DLD1 (cell line): ENCODE measurements at regions not wholly inside any gene's neighbourhood (a gene's known extent, or its start where the extent isn't known, plus 50 kb on each side); places are given as distances from the start of the nearest gene placed in this dataset.

ENCODE experiments used
- in situ Hi-C: cut with HindIII; loops from 2 replicates; pipeline ENCODE4 v1.10.0; 2017; ENCODE audit warnings: low sequenced_read_pairs

DNA sequence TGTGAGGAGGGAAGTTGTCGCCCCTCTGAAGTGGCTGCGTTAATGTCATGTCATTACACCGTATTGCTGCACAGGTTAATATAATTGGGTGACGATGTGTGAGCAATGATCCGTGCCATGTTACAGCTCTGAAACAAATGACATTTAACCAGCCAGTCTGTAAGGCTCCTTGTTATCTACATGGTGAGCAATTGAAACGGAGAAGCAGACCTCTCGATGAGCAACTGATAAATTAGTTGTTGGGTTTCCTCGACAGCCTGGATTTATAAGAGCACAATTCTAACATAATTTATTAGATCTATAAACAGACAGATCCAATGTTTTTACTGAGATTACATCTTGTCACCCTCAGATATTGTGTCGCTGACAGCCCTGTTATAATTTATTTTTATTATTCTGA is 49.9 kb upstream of the MAFB start:
- in situ Hi-C loops: no loop called here

DNA sequence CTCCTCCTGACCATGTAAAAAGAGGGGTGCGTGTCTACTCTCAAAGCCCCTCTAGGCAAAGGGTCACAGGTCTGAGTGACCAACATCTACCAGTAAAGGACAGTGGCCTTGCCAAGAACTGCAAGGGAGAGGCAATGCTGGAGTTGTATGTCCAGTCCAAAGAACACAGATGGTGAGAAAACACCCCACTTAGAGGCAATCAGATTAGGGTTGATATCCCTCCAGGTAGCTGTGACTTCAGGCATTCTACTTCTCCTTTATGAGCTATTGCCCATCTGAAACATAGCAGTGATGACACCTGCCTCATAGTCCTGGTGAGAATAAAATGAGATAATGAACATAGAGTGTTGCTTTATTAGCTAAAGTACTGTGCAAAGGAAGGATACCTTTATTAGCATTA is 50.8 kb upstream of the MAFB start:
- in situ Hi-C loops: no loop called here

DNA sequence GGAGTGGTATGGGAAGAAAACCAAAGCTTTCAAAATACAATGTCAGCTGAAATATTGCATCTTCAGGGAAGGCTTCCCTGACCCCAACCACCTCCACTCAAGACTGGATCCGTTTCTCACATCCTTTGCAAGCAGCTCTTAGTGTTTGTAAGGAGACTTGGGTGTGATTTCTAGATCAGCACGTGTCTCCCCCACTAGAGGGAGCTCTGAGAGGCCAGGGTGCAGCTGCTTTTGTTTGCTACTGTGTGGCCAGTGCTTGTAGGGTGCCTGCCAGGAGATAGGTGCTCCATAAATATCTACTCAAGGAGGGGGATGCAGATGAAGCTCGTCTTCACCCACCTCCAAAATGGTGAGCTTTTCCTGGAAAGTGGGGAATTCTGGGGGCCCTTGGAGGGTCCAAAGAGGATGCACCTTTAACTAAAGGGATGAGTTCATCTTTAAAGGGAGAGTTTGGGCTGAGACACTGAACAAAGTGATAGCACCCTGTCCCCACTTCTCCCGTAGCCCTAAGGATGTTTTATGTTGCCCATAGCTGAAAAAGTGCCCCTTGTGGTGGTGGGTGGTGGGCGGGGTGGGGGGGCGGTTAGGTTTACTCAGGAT is 52.6 kb upstream of the MAFB start:
- in situ Hi-C loops: no loop called here

DNA sequence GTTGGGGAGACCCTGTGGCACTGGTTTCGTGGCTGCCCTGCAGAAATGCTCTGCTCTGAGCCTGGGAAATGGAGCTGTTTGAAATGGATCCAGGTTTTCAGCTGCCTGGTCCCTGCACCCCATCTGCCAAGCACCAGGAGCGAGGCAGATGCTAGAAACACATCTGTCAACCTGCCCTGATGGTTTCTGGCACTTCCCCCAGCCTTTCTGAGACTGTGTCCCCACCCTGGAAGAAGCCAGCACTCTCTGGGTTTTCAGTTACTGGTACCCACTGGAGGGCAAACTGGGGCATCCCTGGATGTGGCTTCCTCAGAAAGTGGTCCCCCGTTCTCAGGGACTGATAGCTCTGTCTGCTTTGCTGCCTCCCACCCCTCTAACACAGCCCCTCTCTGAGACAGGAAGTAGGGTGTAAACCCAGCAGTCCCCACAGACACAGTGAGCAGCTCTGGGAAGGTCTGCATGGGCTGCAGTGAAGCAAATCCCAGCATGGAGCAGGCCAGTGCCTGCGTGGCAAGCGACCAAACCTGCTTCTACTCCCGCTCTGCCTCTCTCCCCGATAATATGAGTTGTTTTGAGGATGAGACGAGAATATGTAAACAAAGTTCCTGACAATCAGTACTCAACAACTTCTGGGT is 54.2 kb upstream of the MAFB start:
- in situ Hi-C loops: no loop called here

DNA sequence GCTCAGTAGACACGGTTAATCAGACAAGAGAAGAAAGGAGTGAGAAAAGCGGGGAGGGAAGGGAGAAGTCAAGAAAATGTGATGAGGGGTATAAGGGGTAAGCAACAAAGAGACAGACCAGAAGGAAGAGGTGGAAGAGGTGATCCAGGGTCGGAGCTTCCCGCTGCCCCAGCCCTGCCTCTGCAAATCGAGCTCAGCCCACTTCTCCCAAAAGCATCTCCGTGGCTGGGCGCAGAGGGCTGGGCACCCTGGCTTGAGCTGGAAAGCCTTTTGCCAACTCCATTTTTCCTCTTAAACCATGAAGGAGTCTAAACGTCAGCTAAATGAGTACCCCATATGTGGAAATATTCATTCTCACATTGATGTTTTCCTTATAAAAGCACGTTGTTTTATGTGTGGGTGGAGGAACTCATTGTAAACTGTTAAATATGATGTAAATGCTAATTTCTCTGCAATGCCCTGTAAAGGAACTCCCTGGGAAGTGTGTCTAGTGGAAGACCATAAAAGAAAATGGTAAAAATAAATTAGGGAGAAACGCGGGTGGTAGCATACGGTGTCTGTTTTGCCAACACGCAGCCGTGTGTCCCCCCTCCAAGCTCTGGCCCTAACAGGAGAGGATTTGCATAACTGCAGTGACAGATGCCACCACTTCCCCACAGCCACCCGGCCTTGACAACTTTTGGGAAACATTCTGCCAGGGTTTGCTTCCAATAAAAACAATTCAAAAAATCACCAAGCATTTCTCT is 55.2 kb upstream of the MAFB start:
- in situ Hi-C loops: no loop called here

DNA sequence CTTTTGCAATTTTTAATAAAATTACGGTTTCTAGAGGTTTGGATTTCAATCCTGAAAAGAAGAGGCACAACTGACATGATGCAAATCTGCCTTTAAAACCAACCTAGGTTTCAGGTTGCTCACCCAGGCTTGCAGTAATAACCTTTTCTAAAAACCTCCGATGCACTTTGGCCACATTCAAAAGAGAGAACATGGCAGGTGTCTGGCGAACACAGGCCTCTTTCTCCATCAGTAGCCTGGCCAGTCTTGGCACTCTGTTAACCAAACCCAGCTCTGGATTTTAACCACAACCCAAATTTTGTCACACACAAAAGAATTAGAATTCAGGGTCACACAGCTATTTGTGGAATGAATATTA is 55.8 kb upstream of the MAFB start:
- in situ Hi-C loops: no loop called here

DNA sequence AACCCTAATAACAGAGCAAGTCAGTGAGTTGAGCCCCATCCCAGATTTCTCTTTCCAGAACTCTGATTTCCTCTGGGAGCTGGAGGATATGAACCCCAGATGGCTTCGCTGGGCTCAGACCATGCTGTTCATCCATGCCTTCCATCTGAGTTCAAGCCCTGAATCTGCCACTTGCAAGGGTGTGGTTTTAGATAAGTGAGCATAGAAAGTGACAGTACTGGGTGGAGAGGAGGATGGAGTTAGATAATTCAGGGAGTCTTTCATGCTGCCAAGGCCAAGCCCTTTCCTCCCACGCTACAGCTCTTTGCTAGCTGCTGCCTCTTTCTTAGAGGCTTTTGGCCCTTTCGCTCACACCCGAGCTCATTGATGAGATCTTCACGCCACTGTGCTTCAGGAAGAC is 57.2 kb upstream of the MAFB start:
- in situ Hi-C loops: no loop called here

DNA sequence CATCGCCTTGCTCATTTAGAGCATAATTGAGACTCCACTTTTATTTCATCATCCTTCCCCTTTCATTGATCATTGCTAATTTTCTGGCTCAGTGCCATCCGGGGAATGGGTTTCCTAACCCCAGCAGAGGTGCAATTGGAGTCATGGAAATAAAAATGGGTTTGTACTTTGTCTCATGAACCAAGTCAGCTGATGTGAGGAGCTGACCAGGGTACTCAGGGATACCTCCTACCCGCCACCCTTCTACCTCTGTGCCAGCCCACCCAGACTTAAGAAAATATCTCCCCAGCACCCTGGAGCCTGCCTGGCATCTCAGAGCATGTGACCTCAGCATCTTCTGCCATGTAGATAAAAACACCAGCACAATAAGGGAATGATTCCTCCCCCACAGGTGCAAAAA is 59.1 kb upstream of the MAFB start:
- in situ Hi-C loops: no loop called here

DNA sequence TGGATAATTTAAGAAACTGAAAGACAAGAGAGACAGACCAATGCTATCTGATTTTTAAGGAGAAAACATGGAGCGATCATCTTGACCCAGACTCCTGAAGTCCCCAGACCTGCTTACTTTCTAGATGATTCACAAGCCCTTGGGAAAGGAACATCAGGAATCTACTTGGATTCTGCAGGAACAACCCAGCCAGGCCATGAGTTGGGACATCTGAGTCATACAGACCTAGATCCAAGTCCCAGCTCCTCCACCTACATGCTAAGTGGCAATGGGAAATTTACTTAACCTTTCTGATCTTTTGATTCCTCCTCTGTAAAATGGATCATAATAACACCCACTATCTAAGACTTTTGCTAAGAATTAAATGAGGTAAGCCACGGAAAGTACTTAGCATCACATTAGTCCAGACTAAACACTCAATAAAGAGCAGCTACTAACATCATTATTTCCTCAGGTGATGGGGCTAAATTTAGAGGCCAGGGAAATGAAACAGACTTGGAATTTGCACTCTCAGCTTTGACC is 61.0 kb upstream of the MAFB start:
- in situ Hi-C loops: no loop called here

DNA sequence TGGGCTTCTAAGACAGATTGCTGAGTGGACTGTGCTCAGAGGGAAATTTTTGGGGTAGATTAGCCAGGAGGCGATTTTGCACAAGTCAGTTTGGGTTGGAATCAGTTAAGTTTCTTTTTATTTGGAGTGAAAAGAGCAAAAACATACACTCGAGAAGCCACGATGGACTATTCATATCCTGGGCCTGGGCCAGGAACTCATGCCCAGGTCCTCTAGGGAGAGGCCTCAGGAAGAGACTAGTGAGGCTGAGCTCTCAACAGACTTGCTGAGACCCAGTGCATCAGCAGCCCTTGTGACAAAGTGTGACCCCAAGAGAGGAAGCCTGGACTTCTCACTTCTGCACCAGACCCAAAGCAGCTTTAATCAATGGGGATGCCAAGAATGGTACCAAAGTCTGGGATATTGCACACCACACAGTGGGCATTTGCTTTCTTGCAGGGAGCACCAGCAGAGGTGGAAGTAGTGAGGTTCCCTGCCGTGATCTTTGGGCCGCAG is 61.6 kb upstream of the MAFB start:
- in situ Hi-C loops: no loop called here

DNA sequence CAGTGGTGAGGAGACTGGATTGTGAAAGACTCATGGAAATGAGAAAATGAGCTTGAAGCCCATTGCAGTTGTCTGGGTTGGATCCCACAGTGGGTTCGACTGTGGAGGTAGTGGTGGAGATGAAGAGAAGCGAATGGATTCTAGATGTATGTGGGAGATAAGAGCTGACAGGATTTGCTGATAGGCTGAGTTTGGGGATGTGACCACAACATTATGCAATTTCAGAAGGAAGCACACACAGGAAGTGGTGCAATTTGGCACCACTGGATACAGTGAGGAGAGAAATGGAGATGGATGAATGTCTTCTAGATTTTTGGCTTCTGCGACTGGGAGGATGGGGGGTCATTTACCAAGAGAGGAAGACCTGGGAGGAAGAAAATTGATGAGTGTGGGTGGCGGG is 64.4 kb upstream of the MAFB start:
- in situ Hi-C loops: no loop called here

DNA sequence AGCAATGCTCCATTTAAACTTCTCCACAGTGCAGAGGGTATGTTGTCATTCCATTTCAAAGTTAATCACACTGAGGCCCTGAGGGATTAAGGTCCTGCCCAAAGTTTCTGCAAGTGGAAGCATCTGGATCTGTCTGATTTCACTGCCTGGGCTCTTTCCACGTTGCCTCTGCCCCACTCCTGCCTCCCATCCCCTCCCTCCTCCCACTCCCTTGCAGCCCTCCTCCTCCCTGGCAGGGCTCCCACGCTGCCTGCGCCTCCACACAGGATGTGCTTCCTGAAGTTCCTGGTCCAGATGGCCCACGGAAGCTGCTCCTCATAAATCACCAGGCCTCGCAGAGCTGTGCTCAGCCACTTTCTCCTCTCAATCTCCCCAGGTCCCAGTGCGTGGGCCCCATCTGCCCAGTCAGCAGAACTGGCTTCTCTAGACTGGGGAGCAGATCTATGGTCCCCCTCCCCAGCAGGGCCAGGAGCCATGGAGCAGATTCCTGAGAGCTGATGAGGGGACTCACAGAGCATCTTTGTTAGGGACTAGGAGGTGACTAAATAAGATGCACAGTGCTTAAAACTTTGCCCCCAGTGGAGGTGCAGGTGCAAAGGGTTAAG is 65.4 kb upstream of the MAFB start:
- in situ Hi-C loops: no loop called here

DNA sequence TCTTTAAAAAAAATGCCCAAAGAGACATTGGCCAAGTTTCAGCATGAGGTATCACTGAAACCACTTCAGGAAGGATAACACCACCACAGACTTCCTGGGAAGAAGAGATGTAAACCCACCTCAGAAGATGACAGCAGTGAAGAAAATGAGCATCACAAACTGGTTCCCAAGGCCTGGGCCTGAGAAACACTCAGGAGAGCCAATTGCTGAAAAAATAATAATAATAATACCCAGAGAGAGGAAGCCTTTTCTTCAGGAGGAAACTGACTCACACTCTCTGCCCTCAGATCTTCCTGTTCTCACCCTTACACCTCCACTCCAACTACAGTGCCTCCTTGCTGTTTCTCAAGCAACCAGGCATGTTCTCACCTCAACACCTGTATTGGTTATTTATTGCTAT is 68.1 kb upstream of the MAFB start:
- in situ Hi-C loops: no loop called here

DNA sequence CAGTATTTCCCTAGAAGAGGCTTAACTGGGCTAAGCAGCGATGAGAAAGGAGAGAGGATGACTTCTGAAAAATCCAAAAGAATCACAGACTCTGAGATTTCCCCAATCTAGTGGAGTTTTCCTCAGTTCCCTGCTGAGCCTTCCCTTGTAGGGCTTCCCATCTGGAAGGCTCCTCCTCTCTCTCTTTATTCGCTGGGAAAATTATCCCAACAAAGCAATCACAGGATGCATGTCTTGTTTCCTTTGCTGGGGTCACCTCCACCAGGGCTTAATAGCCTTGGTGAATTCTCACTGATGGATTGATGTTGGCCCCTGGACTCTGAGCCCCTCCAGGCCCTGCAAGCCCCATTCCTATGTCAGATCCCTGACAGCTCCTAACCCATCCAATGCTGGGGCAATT is 69.8 kb upstream of the MAFB start:
- in situ Hi-C loops: no loop called here

DNA sequence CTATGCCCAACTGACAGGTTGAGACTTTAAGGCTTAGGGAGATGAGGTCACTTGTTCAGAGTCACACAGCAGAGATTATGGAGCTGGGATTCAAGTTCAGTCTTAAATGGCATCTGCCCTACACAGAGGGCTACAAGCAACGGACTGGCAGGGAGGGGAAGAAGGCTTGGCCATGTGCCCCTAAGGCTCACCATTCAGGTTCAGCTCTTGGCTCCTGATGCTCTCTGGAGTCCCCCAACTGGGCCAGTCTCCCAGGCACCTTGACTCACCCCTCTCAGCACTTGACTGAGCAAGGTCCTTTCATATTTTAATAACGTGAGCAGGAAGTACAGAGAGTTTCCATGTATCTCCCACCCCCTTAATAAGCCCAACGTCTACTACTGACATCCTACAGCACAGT is 71.4 kb upstream of the MAFB start:
- in situ Hi-C loops: no loop called here

DNA sequence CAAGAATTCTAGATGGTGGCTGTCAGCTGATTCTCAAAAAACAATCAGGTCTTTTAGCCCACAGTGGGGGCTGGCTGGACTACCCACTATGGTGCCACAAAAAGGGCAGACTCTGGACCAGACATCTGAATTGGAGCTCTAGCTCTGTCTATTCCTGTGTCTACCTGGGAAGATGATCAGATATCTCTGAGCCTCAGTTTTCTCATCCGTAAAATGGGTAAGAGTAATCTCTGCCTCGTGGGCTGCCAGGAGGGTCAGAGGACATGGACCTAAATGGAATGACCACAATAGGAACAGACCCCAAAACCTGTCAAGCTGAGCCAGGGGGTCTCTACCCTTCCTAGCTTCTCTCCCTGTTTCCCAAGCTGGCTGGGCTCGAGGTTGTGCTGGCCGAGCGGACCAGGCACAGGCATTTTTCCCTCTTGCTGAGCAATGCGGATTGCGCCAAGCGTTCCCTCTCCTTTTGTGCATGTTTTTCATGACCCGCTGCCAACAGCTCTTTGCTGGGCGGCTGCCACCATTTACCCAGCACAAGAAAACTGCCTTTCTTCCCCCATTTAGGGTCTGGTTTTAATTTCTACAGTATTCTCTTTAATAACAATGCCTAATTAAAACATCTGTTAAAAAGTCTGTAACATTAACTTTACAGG is 74.7 kb upstream of the MAFB start:
- in situ Hi-C loops: no loop called here

DNA sequence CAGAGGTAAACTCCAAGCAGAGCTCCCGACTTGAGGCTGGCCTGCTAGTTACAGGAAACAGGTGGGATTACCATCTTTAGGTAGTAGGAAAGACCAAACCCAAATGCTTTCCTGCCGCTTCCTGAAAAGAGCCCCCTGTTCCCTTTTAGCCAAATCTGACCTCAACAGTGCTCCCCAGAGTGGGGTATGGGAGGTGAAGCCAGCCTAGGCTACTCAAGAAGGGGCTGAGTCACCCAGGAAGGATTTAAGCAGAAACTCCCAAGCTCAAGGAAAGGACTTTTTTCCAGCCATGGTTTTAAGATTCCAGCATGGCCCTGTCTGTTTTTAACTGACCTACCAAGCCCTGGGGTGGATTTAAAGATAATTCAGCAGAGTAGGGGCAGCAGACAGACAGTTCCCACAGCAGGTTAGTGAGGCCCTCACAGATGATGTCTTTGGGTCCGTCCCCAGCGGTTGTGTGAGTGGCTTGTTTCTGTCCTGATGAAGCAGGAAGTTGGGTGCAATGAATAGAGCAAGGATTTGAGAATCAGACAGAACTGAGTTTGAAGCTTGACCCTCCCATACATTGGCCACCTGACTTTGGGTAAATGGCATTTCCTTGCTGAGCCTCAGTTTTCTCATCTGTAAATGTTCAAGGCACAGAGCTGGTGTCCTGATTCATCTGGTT is 76.9 kb upstream of the MAFB start:
- in situ Hi-C loops: no loop called here

DNA sequence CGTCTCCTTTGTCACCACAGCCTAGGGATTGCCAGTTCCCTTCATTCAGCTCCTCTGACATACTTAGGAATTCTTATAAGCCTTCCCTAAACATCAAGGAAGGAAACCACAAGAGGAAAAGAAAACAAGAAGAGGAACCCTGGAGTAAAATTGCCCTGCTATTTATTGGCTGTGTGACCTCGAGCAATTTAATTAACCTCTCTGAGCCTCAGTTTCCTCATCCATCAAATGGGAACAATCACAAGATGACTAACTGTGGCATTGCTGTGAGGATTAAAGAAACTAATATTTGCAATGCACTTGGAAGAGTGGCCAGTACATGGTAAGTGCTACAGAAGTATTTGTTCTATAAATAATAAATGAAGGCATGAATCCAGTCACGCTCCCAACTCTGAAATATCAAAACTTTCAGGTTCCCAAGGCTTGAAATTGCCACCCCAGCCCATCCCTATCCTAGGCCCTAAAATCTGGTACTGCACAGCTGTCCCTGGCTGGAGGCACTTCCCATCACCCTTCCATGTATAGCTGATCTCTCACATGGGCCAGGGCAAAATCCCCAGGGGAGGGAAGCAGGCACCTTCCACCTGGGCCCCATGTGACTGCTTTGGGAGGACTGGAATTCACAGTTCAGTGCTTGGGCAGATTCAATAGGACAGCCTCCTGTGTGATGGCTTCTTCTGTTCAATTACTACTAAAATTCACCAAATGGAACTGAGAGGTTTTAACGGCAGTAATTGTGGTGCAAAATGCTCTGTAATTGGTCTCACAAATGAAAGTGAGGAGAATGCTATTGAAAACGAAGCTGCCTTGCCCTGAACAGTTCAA is 78.0 kb upstream of the MAFB start:
- in situ Hi-C loops: no loop called here

DNA sequence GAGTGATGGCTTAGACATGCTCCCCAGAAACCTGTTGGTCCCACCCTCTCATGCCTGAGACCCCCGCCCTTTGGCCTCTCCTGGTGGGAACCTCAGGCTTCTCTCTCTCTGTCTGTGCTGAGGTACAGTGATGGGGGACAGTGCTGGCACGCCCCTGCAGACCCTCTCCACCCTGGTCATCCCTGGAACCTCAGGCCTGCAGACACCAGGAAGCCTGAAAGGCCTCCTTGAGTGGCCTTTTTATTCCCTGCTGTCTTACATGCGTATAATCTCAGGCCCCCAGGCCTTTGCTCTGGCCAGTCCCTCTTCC is 78.5 kb upstream of the MAFB start:
- in situ Hi-C loops: no loop called here

DNA sequence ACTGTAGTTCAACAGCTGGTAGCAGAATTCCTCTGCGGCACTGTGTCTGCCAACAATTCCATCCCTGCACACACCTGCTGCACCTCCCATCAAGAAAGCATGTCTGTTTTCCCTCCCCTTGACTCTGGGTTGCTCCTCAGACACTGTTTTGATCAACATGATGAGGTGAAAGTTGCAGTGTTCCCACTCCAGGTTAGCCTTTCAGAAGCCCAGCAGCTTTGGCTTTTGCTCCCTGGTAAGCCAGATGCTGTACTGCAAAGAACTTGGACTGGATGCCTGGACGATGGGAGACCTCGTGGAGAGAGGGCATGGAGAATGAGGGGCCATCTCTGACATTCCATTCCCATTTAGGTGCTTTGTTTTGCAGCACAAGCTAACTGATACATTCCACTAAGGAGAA is 79.1 kb upstream of the MAFB start:
- in situ Hi-C loops: no loop called here
